T-helper 2 cell treated with Interferon-gamma antibody and Interleukin-4, amounts not matched to agents 5 μg/mL and 100 μg/mL, for 36 hours (primary cell): ENCODE measurements at regions not wholly inside any gene's neighbourhood (a gene's known extent, or its start where the extent isn't known, plus 50 kb on each side); places are given as distances from the start of the nearest gene placed in this dataset.
"Not testable (repeated sequence)": the region's sequence is repeated elsewhere in the genome, so short reads cannot be mapped to it uniquely, and the experiment has no call there.

Source experiments
- DNase-seq: peaks from one replicate; pipeline ENCODE4 v3.0.0; 2021; ENCODE audit warnings: low spot score
- H3K27ac Mint-ChIP-seq: one replicate; pipeline ENCODE4 v1.8.0; 2021; ENCODE audit warnings: mild to moderate bottlenecking, mixed read lengths
- H3K27me3 Mint-ChIP-seq: one replicate; pipeline ENCODE4 v1.8.0; 2021; ENCODE audit warnings: low read depth, mixed read lengths
- H3K36me3 Mint-ChIP-seq: one replicate; pipeline ENCODE4 v1.8.0; 2021; ENCODE audit warnings: low read depth, mixed read lengths
- H3K4me1 Mint-ChIP-seq: one replicate; pipeline ENCODE4 v1.8.0; 2021; ENCODE audit warnings: low read depth, mixed read lengths
- H3K4me3 Mint-ChIP-seq: one replicate; pipeline ENCODE4 v1.8.0; 2022; ENCODE audit warnings: mild to moderate bottlenecking, moderate library complexity, mixed read lengths
- H3K9me3 Mint-ChIP-seq: one replicate; pipeline ENCODE4 v1.8.0; 2021; ENCODE audit warnings: mixed read lengths

DNA sequence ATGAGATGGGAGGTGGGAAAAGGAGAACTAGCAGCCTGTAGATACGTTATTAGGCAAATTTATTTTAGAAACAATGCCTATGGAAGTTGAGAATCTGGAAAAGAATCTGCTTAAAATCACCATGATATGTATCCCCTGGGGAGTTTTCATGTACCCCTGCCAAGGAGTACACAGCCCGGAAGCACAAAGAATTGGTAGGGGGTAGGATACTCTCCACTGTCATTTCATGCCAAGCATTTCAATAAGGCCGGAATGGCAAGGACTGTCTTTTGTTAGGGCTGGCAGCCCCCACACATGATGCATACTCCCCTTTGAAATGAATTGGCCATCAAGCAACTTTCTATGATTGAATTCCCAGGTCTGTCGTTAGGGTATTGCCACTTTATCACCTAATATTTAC, 111.5 kb upstream of the APP start:
- H3K27ac Mint-ChIP-seq = no peak overlapping the region

DNA sequence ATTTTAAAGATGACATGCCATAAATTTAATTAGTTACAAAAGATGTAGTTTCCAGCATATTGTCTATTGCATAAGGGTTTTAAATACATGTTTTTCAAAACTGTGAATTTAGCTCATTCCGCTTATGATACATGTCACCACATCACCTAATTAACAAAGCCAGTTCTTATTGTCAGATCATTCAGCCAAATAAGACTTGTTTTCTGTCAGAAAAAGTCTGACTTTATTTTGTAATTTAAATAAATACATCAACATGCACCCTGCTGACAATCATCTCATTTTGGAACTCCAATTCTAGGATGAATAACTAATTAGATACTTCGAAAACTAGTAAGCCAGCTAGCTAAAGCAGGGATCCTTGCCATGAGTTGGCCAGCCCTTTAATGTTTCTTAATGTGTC, 110.9 kb upstream of the APP start:
- Mint-ChIP-seq H3K27ac (no peak overlapping the region), H3K4me1 (no peaks in the 10 kb centered on the region), H3K27me3 (no peaks in the 10 kb centered on the region), H3K9me3 (peaks cover 3% of the 10 kb centered on the region), H3K4me3 (no peak overlapping the region), H3K36me3 (no peaks in the 10 kb centered on the region)
- no peak for DNase-seq

More for the DNA sequence above, 111.5 kb upstream of the APP start:
- Mint-ChIP-seq H3K36me3 (no peaks in the 10 kb centered on the region), H3K4me3 (no peak overlapping the region), H3K9me3 (no peaks in the 10 kb centered on the region), H3K27me3 (no peaks in the 10 kb centered on the region), H3K4me1 (no peaks in the 10 kb centered on the region)
- DNase-seq = no peak

DNA sequence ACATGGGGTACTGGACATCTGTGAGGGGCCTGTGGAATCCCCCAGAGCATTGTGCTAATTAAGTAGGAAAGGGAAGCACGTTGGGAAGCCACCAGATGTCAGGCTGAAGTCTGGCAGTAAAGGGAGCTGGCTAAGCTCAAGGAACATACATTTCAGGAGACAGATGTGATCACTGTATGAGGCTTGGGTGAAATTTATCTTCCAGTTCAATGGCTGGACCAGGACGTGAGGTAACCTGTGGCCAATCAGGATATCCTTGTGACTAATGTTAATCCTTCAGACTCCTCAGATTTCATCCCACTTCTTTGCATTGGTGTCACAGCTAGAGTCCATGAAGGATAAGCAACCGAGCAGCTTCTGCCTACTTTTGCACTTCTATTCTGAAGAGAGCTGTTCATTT, 110.2 kb upstream of the APP start:
- DNase-seq = no peak
- no peak overlapping the region for H3K4me3 Mint-ChIP-seq
- no peaks in the 10 kb centered on the region for H3K4me1 Mint-ChIP-seq
- H3K36me3 Mint-ChIP-seq = no peaks in the 10 kb centered on the region
- no peak overlapping the region for H3K27ac Mint-ChIP-seq
- H3K27me3 Mint-ChIP-seq = no peaks in the 10 kb centered on the region
- peaks cover 10% of the 10 kb centered on the region for H3K9me3 Mint-ChIP-seq

DNA sequence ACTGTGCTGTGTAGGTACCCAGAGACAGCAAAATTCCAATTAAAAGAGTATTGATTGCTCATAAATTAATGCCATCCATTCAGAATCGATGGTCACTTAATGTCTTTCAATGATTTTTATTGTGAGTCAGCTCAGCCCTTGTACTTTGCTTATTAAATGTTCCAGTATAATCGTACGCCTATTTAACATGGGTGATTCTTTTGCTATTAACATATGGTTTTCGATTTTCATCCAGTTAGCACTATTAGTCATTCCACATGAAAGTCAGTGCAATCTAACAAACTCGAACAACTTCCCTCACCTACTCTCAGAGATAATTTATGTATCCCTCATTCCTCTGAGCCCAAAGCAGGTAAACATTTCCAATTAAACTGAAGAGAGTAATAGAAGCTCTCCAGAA, 109.6 kb upstream of the APP start:
- H3K36me3 Mint-ChIP-seq = no peaks in the 10 kb centered on the region
- H3K9me3 Mint-ChIP-seq = peaks cover 16% of the 10 kb centered on the region
- no peaks in the 10 kb centered on the region for H3K27me3 Mint-ChIP-seq
- no peak overlapping the region for H3K4me3 Mint-ChIP-seq
- no peaks in the 10 kb centered on the region for H3K4me1 Mint-ChIP-seq
- H3K27ac Mint-ChIP-seq = no peak overlapping the region
- no peak for DNase-seq

DNA sequence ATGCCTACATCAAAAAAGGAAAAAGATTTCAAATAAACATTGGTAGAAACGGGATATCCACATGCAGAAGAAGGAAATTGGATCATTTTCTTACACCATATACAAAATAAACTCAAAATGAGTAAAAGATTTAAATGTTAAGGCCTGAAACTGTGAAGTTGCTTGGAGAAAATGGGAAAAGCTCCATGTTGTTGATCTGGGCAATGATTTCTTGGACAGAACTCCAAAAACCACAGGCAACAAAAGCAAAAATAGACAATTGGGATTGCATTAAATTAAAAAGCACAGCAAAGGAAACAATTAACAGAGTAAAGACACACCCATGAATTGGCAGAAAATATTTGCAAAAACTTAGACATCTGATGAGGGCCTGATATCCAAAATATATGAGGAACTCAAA, 105.2 kb upstream of the APP start:
- no peak overlapping the region for H3K27ac Mint-ChIP-seq
- H3K4me3 Mint-ChIP-seq = no peak overlapping the region
- no peaks in the 10 kb centered on the region for H3K27me3 Mint-ChIP-seq
- H3K4me1 Mint-ChIP-seq = no peaks in the 10 kb centered on the region
- DNase-seq = no peak
- H3K9me3 Mint-ChIP-seq = peaks cover 49% of the 10 kb centered on the region
- H3K36me3 Mint-ChIP-seq = no peaks in the 10 kb centered on the region

DNA sequence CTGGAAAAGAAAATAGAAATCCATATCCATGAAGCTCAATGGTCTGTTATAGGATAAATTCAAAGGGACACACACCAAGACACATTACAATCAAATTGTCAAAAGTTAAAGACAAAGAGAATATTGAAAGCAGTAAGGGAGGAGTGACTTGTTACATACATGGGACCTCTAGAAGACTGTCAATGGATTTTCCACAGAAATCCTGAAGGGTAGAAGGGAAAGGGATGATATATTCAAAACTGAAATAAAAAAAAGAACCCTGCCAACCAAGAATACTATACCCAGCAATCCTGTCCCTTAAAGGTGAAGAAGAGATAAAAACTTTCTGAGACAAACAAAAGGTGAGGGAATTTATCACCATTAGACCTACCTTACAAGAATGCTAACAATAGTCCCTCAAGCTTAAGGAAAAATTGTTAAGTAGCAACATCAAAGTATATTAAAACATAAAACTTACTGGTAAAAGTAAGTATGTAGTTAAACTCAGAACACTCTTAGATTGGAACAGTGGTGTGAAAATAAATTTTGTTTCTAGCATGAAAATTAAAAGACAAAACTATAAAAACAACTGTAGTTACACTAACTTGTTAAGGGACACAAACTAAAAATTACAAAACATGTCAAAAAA, 103.2 kb upstream of the APP start:
- no peak overlapping the region for H3K4me3 Mint-ChIP-seq
- no peaks in the 10 kb centered on the region for H3K27me3 Mint-ChIP-seq
- H3K36me3 Mint-ChIP-seq = no peaks in the 10 kb centered on the region
- no peak overlapping the region for H3K27ac Mint-ChIP-seq
- no peaks in the 10 kb centered on the region for H3K4me1 Mint-ChIP-seq
- H3K9me3 Mint-ChIP-seq = peaks cover 51% of the 10 kb centered on the region
- DNase-seq = no peak

DNA sequence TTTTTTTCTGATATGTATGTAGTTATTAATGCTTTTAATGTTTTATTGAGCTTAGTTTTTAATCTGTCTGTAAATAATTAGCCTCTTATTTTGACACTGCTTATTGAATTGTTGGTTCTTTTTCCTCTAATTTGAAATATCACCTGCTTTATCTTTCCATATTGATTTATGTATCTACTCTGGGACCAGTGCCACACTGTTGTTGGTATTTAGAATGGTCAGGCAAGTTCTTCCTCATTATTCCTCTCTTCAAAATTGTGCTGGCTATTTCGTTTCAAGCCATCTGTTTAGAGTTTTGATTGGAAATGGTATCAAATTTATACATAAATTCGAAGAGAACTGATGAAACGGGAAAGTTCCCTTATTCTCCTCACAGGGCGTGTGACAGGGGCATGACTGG, 96.8 kb upstream of the APP start:
- no peak for DNase-seq
- Mint-ChIP-seq H3K9me3 (peaks cover 14% of the 10 kb centered on the region), H3K4me1 (no peaks in the 10 kb centered on the region), H3K36me3 (no peaks in the 10 kb centered on the region), H3K4me3 (no peak overlapping the region), H3K27ac (no peak overlapping the region), H3K27me3 (no peaks in the 10 kb centered on the region)

DNA sequence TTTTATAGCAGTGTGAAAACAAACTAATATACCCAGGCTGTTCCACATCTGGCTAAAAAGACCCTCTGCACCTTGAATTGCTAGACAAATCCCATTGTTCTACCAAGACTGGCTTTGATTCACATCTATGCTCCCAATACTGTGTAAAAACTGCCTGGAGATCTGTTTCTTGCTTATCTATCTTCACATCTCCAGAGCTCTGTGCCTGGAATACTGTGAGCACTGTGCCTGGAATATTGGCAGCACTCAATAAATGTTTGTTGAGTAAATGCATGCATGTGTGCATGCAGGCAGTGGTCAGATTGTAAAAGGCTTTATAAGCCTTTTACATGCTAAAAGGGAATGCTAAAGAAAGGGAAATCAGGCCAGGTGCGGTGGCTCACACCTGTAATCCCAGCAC, 75.5 kb upstream of the APP start:
- H3K4me1 Mint-ChIP-seq = no peaks in the 10 kb centered on the region
- no peak overlapping the region for H3K4me3 Mint-ChIP-seq
- no peaks in the 10 kb centered on the region for H3K36me3 Mint-ChIP-seq
- H3K27me3 Mint-ChIP-seq = no peaks in the 10 kb centered on the region
- DNase-seq = no peak
- no peak overlapping the region for H3K27ac Mint-ChIP-seq
- no peaks in the 10 kb centered on the region for H3K9me3 Mint-ChIP-seq

DNA sequence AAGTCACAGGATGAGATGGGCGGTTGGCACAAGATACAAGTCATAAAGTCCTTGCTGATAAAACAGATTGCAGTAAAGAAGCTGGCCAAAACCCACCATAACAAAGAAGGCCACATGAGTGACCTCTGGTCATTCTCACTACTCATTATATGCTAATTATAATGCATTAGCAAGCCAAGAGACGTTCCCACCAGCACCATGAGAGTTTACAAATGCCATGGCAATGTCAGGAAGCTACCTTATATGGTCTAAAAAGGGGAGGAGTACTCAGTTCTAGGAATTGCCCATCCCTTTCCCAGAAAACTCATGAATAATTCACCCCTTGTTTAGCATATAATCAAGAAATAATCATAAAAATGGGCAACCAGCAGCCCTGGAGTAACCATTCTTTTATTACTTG, 74.9 kb upstream of the APP start:
- Mint-ChIP-seq H3K9me3 (no peaks in the 10 kb centered on the region), H3K4me1 (no peaks in the 10 kb centered on the region), H3K27ac (no peak overlapping the region), H3K36me3 (no peaks in the 10 kb centered on the region), H3K4me3 (no peak overlapping the region), H3K27me3 (no peaks in the 10 kb centered on the region)
- no peak for DNase-seq

DNA sequence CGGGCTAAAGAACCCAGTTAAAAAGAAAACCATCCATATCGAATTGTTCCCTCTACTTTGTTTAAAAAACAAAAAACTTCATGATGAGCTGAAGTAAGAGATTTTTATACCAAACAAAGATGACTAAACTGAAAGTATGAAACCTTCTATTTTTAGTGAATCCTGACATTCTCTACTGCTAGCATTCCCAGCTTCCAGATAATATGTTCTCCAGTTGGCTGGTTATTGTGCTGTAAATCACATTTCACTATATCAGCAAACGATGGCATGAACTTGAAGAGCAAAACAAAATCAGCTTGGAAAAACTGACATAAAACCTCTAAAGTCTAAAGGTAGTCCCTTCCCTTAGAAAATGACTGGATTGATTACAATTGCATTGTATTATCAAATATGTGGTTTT, 68.1 kb upstream of the APP start:
- no peaks in the 10 kb centered on the region for H3K36me3 Mint-ChIP-seq
- no peak overlapping the region for H3K4me3 Mint-ChIP-seq
- no peaks in the 10 kb centered on the region for H3K9me3 Mint-ChIP-seq
- peaks cover 4% of the 10 kb centered on the region for H3K27me3 Mint-ChIP-seq
- no peak overlapping the region for H3K27ac Mint-ChIP-seq
- DNase-seq = no peak
- no peaks in the 10 kb centered on the region for H3K4me1 Mint-ChIP-seq

DNA sequence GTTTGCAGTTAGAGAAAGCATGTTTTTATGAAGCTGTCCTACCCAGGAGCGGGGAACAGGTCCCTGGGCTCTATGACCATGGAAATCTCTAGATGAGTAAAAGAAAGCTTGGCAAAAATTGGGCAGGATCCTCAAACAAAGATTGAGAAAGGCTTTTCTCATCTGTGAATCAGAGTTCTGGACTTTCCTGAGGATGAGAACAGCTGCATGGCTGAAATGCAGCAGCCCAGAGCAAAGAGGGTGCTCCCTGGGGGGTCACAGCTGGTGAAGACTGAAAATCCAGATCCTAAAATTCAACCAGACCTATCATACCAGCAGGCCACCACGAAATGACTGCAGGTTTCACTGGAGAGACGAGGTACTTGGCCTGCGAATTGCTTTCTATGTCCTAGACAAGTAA, 65.7 kb upstream of the APP start:
- Mint-ChIP-seq H3K4me1 (no peaks in the 10 kb centered on the region), H3K4me3 (no peak overlapping the region), H3K27me3 (peaks cover 4% of the 10 kb centered on the region), H3K36me3 (no peaks in the 10 kb centered on the region), H3K9me3 (no peaks in the 10 kb centered on the region), H3K27ac (no peak overlapping the region)
- no peak for DNase-seq

DNA sequence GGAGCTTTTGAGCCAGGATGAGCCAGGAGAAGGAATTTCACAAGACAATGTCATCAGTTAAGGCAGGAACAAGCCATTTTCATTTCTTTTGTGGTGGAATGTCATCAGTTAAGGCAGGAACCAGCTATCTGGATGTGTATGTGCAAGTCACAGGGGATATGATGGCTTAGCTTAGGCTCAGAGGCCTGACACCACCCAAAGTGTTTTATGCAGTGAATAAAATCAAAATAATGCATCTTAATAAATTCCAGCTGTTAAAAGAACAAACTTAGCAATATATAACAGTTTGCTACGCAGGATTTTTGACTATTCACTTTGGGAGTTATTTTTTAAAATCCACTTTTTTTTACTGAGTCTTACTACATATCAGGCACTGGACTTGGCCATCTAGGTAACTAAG, 62.7 kb upstream of the APP start:
- H3K9me3 Mint-ChIP-seq, H3K4me3 Mint-ChIP-seq, H3K27ac Mint-ChIP-seq, H3K4me1 Mint-ChIP-seq, DNase-seq, H3K36me3 Mint-ChIP-seq, H3K27me3 Mint-ChIP-seq: not testable (repeated sequence)

DNA sequence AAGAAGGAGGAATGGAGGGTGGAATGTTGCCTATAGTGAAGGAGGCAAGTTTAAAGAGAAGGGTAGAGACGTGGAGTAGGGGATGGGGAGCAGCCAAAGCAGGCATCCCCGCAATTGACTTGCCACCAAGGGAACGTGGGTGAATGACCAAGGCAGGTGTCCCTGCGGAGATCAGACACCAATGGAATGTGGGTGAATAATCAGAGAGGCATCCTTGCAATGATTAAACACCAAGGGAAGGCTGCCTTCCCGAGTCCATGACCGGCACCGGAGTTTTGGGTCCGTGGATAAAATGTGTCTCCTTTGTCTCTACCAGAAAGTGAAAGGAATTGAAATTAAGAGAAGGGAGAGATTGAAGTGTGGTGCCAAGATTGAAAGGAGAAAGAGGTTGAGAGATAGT, 61.9 kb upstream of the APP start:
- not testable (repeated sequence) for H3K36me3 Mint-ChIP-seq, H3K4me1 Mint-ChIP-seq, H3K4me3 Mint-ChIP-seq, DNase-seq, H3K9me3 Mint-ChIP-seq, H3K27me3 Mint-ChIP-seq, H3K27ac Mint-ChIP-seq

DNA sequence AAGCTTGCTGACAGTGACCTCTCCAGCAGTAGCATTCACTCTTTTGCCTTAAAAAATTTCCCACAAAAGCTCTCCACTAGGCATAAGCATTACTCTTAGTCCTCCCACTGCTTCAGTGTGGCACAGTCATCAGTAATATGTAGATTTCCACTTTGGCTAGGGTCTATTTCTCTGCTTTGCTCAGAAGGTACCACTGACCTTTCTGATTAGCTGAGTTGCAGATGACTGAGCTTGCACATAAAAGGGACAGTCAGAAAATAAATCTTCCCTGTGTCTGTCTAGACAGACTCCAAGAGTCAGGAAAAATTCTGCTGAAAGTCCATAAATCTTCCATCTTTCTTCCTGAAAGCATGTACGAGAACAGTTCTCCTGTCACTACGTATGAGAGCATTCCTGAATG, 56.6 kb upstream of the APP start:
- H3K4me3 Mint-ChIP-seq = no peak overlapping the region
- H3K27ac Mint-ChIP-seq = no peak overlapping the region
- DNase-seq = no peak
- H3K9me3 Mint-ChIP-seq = no peaks in the 10 kb centered on the region
- H3K27me3 Mint-ChIP-seq = no peaks in the 10 kb centered on the region
- H3K36me3 Mint-ChIP-seq = no peaks in the 10 kb centered on the region
- H3K4me1 Mint-ChIP-seq = no peaks in the 10 kb centered on the region

DNA sequence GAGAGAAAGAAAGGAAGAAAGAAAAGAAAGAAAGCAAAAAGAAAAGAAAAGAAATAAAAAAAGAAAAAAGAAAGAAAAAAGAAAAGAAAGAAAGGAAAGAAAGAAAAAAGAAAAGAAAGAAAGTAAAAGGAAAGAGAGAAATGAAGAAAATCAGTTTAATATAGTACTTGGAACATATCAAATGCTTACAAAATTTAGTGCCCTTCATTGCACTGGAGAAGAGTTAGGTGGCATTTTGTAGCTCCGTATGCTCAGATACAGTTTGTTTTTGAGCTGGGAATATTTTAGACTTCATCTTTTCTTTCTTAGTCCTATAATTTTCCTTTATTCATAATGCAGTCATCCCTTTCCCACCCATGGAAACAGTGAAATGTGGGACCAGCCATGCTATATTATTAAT, 56.2 kb upstream of the APP start:
- Mint-ChIP-seq H3K27ac (no peak overlapping the region), H3K36me3 (no peaks in the 10 kb centered on the region), H3K9me3 (no peaks in the 10 kb centered on the region), H3K27me3 (no peaks in the 10 kb centered on the region), H3K4me3 (no peak overlapping the region), H3K4me1 (no peaks in the 10 kb centered on the region)
- DNase-seq = no peak
